GM19035 (cell line): ENCODE measurements at regions not wholly inside any gene's neighbourhood (a gene's known extent, or its start where the extent isn't known, plus 50 kb on each side); places are given as distances from the start of the nearest gene placed in this dataset.
"Not testable (repeated sequence)": the region's sequence is repeated elsewhere in the genome, so short reads cannot be mapped to it uniquely, and the experiment has no call there.

ENCODE experiments used
- ATAC-seq: cut with Tn5 transposase; IDR thresholded peaks from one replicate; pipeline ENCODE4 v1.9.1; 2021; ENCODE audit not compliant: unreplicated experiment

DNA sequence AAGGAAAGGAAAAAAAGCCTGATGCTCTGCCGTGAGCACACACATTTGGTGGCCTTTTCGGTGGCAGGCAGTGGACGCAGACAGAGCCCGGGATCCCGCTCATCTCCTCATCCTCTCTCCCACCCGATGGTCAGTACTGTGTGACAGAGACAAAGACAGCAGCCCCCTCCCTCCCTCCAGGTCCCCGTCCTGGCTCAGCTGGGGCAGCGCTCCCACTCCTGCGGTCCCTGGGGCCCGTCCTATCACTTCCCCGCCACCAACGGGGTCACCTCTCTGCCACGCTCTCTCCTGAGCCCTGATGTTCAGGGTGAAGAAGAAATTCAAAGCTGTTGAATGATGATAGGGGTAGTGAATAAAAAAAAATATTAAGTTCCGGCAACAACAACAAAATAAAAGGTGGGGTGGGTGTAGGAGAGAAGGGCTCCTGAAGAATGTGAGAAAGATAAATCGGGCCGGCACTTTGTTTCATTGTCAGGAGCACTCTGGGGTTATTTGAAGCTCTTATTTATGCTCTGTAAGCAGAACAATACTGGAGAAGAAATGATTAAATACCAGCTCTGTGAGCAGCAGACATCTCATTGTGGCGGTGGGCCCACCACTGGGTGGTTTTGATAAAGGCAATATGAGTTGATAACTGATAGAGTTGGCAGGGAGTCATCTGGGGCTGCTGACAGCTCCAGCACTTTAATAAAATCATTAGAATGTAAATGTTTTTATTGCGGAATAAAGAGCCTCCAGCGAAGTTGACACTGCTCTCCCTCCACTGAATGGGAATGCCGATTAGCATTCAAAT is 417.7 kb downstream of the IRX1 start:
- ATAC-seq, result no peak

- no peak for ATAC-seq
Measured at GRCh38 chr5:4015709-4016108, 420.1 kb downstream of the IRX1 start.

GRCh38 chr5:4017076-4017803 is 421.6 kb downstream of the IRX1 start:
- no peak for ATAC-seq

DNA sequence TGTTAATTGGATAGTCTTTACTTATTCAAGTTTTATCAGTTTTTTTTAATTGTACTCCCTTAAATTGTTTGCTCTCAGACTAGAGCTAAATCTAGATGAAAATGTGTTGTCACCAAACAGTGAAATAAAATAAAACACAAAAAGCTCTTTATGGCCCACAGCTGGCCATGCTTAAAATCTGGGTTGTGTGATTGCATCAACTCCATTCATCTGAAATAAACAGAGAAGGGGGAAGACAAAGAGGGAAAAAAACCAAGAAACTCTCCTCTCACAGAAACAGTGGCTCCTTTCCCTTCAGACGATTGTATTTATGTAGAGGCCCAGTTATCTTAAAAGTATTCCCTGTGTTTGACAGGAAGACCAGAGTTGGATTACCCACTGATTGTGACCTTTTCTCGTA is 422.4 kb downstream of the IRX1 start:
- ATAC-seq, result no peak

- no peak for ATAC-seq
Measured at GRCh38 chr5:4019009-4019769, 423.6 kb downstream of the IRX1 start.

- ATAC-seq, result no peak
Measured at GRCh38 chr5:4019841-4020240, 424.2 kb downstream of the IRX1 start.

DNA sequence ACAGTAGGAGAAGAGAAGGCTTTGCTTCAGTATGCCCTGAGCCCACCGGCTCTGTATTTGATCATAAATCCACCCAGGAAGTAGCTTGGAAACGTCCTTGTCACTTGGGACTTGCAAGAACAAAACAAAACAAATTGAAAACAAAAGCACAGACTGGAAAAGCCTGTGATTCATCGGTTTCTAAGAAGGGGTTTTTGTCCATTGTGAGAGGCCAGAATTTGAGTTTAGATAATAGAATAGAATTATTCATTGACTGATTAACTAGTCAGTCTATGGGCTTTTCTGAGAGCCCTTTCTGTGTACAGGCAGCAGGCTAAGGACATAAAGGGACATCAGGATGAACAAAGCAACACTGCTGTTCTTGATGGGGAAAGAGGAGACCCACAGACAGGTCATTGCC is 424.8 kb downstream of the IRX1 start:
- no peak for ATAC-seq

DNA sequence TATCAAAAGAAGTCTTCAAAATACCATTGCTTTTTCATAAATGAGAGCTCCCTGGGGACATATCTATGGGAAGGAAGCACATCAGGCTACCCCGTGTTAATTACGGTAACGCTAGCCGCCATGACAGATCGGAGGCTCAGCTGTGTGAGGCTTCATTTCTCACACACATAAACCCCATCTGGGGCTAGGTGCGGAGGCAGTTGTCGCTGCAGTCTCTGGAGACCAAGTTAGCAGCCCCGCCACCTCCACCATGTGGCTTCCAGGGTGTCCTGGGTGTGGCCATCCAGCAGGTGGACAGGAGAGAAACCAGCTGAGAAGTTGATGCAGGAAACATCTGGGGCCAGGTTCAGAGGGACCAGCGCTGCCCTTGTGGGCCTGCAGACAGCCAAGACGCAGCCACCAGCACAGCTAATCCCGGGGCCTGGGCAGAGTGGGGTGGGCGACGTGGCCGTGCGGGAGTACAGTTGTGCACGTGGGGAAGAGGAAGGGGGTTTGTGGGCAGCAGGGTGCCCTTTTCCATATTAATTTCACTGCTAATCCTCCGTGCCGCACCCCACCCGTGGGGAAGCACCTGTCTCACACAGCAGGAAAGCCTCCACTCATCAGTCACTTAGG is 426.5 kb downstream of the IRX1 start:
- no peak for ATAC-seq

DNA sequence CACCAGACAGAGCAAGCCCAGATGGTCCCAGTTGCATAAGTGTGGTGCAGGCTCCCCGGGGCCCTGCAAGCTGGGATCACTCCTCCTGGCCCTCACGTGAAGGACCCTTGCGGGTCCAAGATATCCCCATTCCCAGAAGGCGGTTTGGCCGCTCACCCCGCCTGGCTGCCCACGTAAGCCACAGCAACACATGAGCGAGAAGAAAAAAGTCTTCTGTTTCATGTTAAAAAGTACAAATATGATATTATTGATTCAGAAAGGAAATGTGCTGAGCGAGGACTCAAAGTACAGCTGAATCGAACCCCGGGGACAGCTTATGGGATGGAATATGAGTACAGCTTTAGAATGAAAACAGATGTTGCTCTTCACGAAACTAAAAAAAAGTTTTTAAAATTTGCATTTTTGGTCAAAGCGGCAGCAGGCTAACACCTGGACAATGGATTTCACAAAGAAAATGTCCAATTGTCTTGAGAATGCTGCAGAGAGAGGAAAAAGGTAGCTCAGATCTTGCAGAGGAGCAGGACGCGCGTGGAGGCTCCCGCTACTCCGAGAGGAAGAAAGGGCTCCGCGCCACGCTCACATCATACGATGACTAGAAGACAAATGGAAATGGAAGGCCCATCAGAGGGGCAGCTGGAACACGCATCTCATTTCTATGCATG is 427.6 kb downstream of the IRX1 start:
- no peak for ATAC-seq

GRCh38 chr5:4023753-4024335 is 428.2 kb downstream of the IRX1 start:
- ATAC-seq, result no peak

- ATAC-seq, result no peak
Measured at GRCh38 chr5:4027088-4027734, 431.6 kb downstream of the IRX1 start.

GRCh38 chr5:4028384-4028783 is 432.8 kb downstream of the IRX1 start:
- no peak for ATAC-seq

GRCh38 chr5:4033546-4033945 is 437.9 kb downstream of the IRX1 start:
- ATAC-seq, result not testable (repeated sequence)

GRCh38 chr5:4036861-4037260 is 441.2 kb downstream of the IRX1 start:
- ATAC-seq, result no peak

DNA sequence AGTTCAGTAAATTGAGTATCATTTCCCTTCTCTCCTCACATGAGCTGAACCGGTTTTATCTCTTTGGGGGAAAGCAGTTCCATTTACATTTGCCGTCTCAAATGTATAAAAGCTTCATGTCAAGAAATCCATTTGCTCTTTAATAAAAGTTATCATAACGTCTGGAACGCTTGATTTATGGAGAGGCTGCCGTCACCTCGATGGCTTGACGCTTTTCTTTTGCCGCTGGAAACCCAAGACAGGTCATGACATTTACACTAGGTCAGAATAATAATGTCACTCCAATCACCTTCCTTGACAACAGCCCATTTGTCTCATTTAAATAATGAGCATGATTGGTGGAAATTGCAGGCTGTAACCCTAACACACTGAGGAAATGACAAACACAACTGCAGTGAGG is 443.4 kb downstream of the IRX1 start:
- no peak for ATAC-seq

- ATAC-seq, result no peak
Measured at GRCh38 chr5:4042311-4042710, 446.7 kb downstream of the IRX1 start.

- ATAC-seq, result no peak
Measured at GRCh38 chr5:4043135-4043534, 447.5 kb downstream of the IRX1 start.

GRCh38 chr5:4044881-4045280 is 449.2 kb downstream of the IRX1 start:
- ATAC-seq, result no peak

DNA sequence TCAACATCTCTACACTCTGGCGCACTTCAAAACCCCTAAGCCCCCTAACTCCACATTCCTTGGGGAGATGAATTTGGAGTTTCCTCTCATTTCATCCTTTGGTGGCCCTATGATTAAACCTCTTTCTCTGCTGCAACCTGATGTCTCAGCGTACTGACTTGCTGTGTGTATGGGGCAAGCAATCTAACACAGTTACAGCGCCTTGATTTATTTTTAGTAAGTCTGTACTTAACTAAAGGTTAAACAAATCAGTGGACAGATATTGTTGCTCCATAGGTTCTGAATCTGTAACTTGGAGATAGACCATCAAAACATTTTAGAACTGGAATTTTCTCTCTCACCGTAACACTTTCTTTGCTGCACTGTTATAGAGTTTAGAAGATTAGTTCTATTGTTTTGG is 452.8 kb downstream of the IRX1 start:
- no peak for ATAC-seq

- ATAC-seq, result no peak
Measured at GRCh38 chr5:4050203-4050602, 454.6 kb downstream of the IRX1 start.
